Gastroesophageal sphincter (tissue), 3 donors: ENCODE measurements at regions not wholly inside any gene's neighbourhood (a gene's known extent, or its start where the extent isn't known, plus 50 kb on each side); places are given as distances from the start of the nearest gene placed in this dataset.

Source experiments
- CTCF ChIP-seq, 4 experiments: fragments of 200-600 bp in 2 of 4; fragments of 450-650 bp in 2 of 4; sonication (generic) in 1 of 4; IDR thresholded peaks; one replicate each; pipeline ENCODE4 v1.5.1; 2017 to 2019; ENCODE audit warnings: antibody characterized with exemption in 4 of 4, mild to moderate bottlenecking in 2 of 4, moderate library complexity in 2 of 4
- EP300 ChIP-seq: sonication (generic); formaldehyde crosslinking; IDR thresholded peaks from one replicate; pipeline ENCODE4 v1.6.1; 2017; ENCODE audit warnings: antibody characterized with exemption, mild to moderate bottlenecking
- POLR2A ChIP-seq, 2 donors: fragments of 450-650 bp; IDR thresholded peaks; one replicate each; pipeline ENCODE4 v1.6.1; 2017; ENCODE audit warnings: antibody characterized with exemption in 2 of 2, mild to moderate bottlenecking in 2 of 2, moderate library complexity in 1 of 2

DNA sequence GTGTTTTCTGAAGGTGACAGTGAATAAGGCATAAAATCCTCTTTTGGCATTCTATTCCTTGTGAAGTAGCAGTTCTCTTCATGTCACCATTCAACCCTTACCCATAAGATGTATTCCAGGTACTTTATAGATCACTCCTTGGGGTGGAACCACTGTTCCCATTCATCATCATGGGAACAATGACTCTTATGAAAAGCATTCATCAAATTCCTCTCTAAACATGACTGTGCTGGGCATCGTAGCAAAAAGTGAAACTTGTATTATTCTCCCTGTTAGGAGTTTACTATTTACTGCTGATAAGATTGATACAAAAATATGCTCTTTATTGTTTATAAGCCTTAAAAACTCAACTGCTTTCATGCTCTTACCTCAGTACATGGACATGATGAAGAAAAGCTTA lies 793.4 kb downstream of the LIG4 start:
- no peak for TF ChIP-seq CTCF (IDR thresholded peaks at IDR 0.05)
- TF ChIP-seq POLR2A (IDR thresholded peaks at IDR 0.05): no peak
- no peak for TF ChIP-seq EP300
